DND-41 (cell line): ENCODE measurements at regions not wholly inside any gene's neighbourhood (a gene's known extent, or its start where the extent isn't known, plus 50 kb on each side); places are given as distances from the start of the nearest gene placed in this dataset.

Source experiments
- CTCF ChIP-seq: IDR thresholded peaks from 2 replicates; pipeline ENCODE4 v1.5.1; 2012; ENCODE audit warnings: borderline replicate concordance, low read length, moderate library complexity, mild to moderate bottlenecking; ENCODE audit not compliant: poor library complexity, severe bottlenecking; ENCODE audit errors: extremely low read depth
- EZH2 ChIP-seq: IDR thresholded peaks from 3 replicates; pipeline ENCODE4 v1.6.1; 2012; ENCODE audit warnings: borderline replicate concordance, low read depth, mild to moderate bottlenecking, moderate library complexity, low read length, inconsistent platforms; ENCODE audit not compliant: severe bottlenecking

- TF ChIP-seq CTCF (no peak), EZH2 (no peak)
Observed at GRCh38 chr13:27708325-27708724, 84.0 kb upstream of the GSX1 start.
